AG04449 (cell line): ENCODE measurements at regions not wholly inside any gene's neighbourhood (a gene's known extent, or its start where the extent isn't known, plus 50 kb on each side); places are given as distances from the start of the nearest gene placed in this dataset.

Experiments used
- CTCF ChIA-PET: fragments of 350-600 bp; formaldehyde crosslinking; extraction: SDS; loops from one replicate; lab custom pipeline; 2021; ENCODE audit warnings: antibody characterized with exemption; lab: Yijun Ruan, JAX
- POLR2A ChIA-PET: fragments of 400-600, 350-600 bp; formaldehyde crosslinking; extraction: SDS; loops from one replicate; lab custom pipeline; 2020; ENCODE audit warnings: antibody characterized with exemption, inconsistent platforms; lab: Yijun Ruan, JAX
- DNase-seq: peaks from one replicate; pipeline ENCODE4 v3.0.0-alpha.2; 2010; ENCODE audit warnings: low read depth, low spot score
- H3K4me3 ChIP-seq: 2 replicates; pipeline ENCODE4 v1.5.1; 2011; ENCODE audit warnings: low read depth, mild to moderate bottlenecking, control low read depth, low read length
- CTCF ChIP-seq: IDR thresholded peaks from one replicate; pipeline ENCODE4 v1.5.1; 2011; ENCODE audit warnings: mild to moderate bottlenecking, moderate library complexity, low read length, control low read depth, inconsistent platforms; ENCODE audit not compliant: insufficient read depth; ENCODE audit errors: missing control alignments

- TF ChIP-seq CTCF: no peak
- no peak for DNase-seq
- POLR2A ChIA-PET: no interaction called here
- CTCF ChIA-PET: no interaction called here
- no peak overlapping the region for H3K4me3 ChIP-seq
These were observed 2227.5 kb upstream of the C9orf72 start for GRCh38 chr9:29800821-29801220.

- no peak overlapping the region for H3K4me3 ChIP-seq
- TF ChIP-seq CTCF: no peak
- POLR2A ChIA-PET: no interaction called here
- no peak for DNase-seq
- CTCF ChIA-PET: no interaction called here
These were observed 2229.2 kb upstream of the C9orf72 start for GRCh38 chr9:29802454-29802853.

- no peak for TF ChIP-seq CTCF
- ChIA-PET CTCF (no interaction called here), POLR2A (interaction anchor here (0.6 kb wide), 1 partner anchor 461 kb away, joined by 3 read pairs; no protein-coding TSS in a partner anchor)
- H3K4me3 ChIP-seq: no peak overlapping the region
- no peak for DNase-seq
These were observed 2233.8 kb upstream of the C9orf72 start for GRCh38 chr9:29806937-29807618.

GRCh38 chr9:29816954-29817703, 2243.8 kb upstream of the C9orf72 start:
- TF ChIP-seq CTCF: no peak
- H3K4me3 ChIP-seq: no peak overlapping the region
- DNase-seq: no peak
- POLR2A ChIA-PET: no interaction called here
- CTCF ChIA-PET: no interaction called here

- ChIA-PET CTCF (no interaction called here), POLR2A (no interaction called here)
- no peak for DNase-seq
- no peak for TF ChIP-seq CTCF
- no peak overlapping the region for H3K4me3 ChIP-seq
These were observed 2249.2 kb upstream of the C9orf72 start for GRCh38 chr9:29822458-29822857.

- ChIA-PET POLR2A (no interaction called here), CTCF (no interaction called here)
- no peak overlapping the region for H3K4me3 ChIP-seq
- no peak for DNase-seq
- TF ChIP-seq CTCF: no peak
These were observed 2253.1 kb upstream of the C9orf72 start for GRCh38 chr9:29826421-29826820.
